ENCODE measurements at regions not wholly inside any gene's neighbourhood (a gene's known extent, or its start where the extent isn't known, plus 50 kb on each side); places are given as distances from the start of the nearest gene placed in this dataset.

DNA sequence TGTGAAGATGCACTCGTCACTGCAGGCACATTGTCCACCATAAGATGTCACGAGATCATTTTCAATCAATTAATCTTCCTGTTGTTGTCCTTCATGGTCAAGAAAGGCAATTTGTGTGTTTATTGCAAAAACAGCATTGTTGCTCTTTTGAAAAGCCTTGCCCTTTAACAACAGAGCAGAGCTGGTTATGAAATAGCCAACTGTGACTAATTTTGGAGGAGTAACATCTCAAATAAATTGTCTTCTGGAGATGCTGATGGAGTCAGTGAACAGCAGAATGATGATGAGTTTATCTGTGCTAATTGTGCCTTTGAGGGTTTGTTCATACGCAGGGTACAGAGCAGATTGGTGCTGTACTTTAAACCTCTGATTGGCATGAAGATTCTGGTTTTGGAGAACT is 88.3 kb upstream of the E2F7 start:
- H3K79me2 ChIP-seq (ENCODE audit: insufficient read depth, low read length) = no peaks in the 10 kb centered on the region
- no peak overlapping the region for H3K9ac ChIP-seq (ENCODE audit: low read length)
- H4K20me1 ChIP-seq (ENCODE audit: insufficient read depth, low read length) = no peaks in the 10 kb centered on the region
- FAIRE-seq (peak; percentile 59), DNase-seq (ENCODE audit: low read depth) (no peak)
- no peaks in the 10 kb centered on the region for H3K27me3 Mint-ChIP-seq (ENCODE audit: low read depth, unreplicated experiment)
- peaks cover 2% of the 10 kb centered on the region for H3K9me3 Mint-ChIP-seq (ENCODE audit: unreplicated experiment)
- H3K36me3 ChIP-seq (ENCODE audit: insufficient read depth, low read length) = no peaks in the 10 kb centered on the region
- TF ChIP-seq EZH2 (IDR thresholded peaks at IDR 0.05; ENCODE audit: insufficient read depth, low read length) = no peak
- TF ChIP-seq, protein P1, sequence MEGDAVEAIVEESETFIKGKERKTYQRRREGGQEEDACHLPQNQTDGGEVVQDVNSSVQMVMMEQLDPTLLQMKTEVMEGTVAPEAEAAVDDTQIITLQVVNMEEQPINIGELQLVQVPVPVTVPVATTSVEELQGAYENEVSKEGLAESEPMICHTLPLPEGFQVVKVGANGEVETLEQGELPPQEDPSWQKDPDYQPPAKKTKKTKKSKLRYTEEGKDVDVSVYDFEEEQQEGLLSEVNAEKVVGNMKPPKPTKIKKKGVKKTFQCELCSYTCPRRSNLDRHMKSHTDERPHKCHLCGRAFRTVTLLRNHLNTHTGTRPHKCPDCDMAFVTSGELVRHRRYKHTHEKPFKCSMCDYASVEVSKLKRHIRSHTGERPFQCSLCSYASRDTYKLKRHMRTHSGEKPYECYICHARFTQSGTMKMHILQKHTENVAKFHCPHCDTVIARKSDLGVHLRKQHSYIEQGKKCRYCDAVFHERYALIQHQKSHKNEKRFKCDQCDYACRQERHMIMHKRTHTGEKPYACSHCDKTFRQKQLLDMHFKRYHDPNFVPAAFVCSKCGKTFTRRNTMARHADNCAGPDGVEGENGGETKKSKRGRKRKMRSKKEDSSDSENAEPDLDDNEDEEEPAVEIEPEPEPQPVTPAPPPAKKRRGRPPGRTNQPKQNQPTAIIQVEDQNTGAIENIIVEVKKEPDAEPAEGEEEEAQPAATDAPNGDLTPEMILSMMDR (IDR thresholded peaks at IDR 0.05; ENCODE audit: insufficient read depth, low read depth, low read length) = no peak
- H3K4me2 ChIP-seq (ENCODE audit: low read length) = no peak overlapping the region
- H3K27me3 ChIP-seq (ENCODE audit: insufficient read depth, low read length) = no peaks in the 10 kb centered on the region
- no peak overlapping the region for H3K4me3 ChIP-seq (ENCODE audit: insufficient read depth, low read depth, low read length)
- H3K4me3 Mint-ChIP-seq (ENCODE audit: unreplicated experiment) = no peak overlapping the region
- peaks cover 11% of the 10 kb centered on the region for H3K4me1 Mint-ChIP-seq (ENCODE audit: low read depth, unreplicated experiment)
- no peaks in the 10 kb centered on the region for H3K9me3 ChIP-seq (ENCODE audit: insufficient read depth, low read depth, low read length)
- no peak overlapping the region for H2AFZ ChIP-seq (ENCODE audit: low read depth, low read length)
- H3K4me1 ChIP-seq (ENCODE audit: insufficient read depth, low read length) = no peaks in the 10 kb centered on the region
- no peaks in the 10 kb centered on the region for H3K36me3 Mint-ChIP-seq (ENCODE audit: low read depth, unreplicated experiment)
- H3K27ac ChIP-seq (ENCODE audit: low read depth, low read length) = no peak overlapping the region
- H3K27ac Mint-ChIP-seq (ENCODE audit: unreplicated experiment) = no peak overlapping the region

DNA sequence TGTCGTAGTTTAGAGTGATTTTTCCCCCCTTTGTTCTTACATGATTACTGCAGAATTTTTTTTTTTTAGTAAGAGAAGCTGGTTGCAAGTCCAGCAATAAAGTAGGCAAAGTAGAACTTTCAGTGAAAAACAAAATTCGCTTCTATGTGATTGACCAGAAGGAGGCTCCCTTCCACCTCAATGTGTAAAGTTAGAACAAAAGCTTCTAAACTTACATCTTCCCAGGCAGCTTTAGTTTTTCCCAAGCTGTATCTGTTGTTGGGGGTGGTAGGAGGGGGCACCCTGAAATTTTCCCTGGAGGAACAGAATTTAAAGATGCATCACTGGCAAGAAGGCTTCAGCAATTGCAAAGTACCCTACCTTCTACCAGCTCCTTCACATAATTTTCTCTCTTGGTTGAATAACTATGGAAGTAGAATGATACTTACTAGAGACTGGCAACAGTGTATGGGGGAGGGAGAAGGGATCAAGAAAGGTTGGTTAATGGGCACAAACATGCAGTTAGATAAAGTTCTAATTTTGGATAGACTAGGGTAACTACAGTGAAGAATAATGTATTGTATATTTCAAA is 87.3 kb upstream of the E2F7 start:
- no peak overlapping the region for H2AFZ ChIP-seq (ENCODE audit: low read depth, low read length)
- H3K9ac ChIP-seq (ENCODE audit: low read length) = no peak overlapping the region
- no peak overlapping the region for H3K4me3 Mint-ChIP-seq (ENCODE audit: unreplicated experiment)
- no peaks in the 10 kb centered on the region for H3K79me2 ChIP-seq (ENCODE audit: insufficient read depth, low read length)
- H3K9me3 Mint-ChIP-seq (ENCODE audit: unreplicated experiment) = peaks cover 2% of the 10 kb centered on the region
- TF ChIP-seq, protein P1 (IDR thresholded peaks at IDR 0.05; ENCODE audit: insufficient read depth, low read depth, low read length) = peak; percentile 44
- TF ChIP-seq EZH2 (IDR thresholded peaks at IDR 0.05; ENCODE audit: insufficient read depth, low read length) = no peak
- no peak overlapping the region for H3K27ac Mint-ChIP-seq (ENCODE audit: unreplicated experiment)
- H3K36me3 Mint-ChIP-seq (ENCODE audit: low read depth, unreplicated experiment) = no peaks in the 10 kb centered on the region
- H3K27me3 Mint-ChIP-seq (ENCODE audit: low read depth, unreplicated experiment) = no peaks in the 10 kb centered on the region
- no peaks in the 10 kb centered on the region for H3K9me3 ChIP-seq (ENCODE audit: insufficient read depth, low read depth, low read length)
- H3K27me3 ChIP-seq (ENCODE audit: insufficient read depth, low read length) = no peaks in the 10 kb centered on the region
- no peak overlapping the region for H3K27ac ChIP-seq (ENCODE audit: low read depth, low read length)
- no peaks in the 10 kb centered on the region for H3K36me3 ChIP-seq (ENCODE audit: insufficient read depth, low read length)
- DNase-seq (ENCODE audit: low read depth) (peak; percentile 36), FAIRE-seq (no peak)
- no peak overlapping the region for H3K4me2 ChIP-seq (ENCODE audit: low read length)
- H3K4me1 ChIP-seq (ENCODE audit: insufficient read depth, low read length) = no peaks in the 10 kb centered on the region
- no peak overlapping the region for H3K4me3 ChIP-seq (ENCODE audit: insufficient read depth, low read depth, low read length)
- H4K20me1 ChIP-seq (ENCODE audit: insufficient read depth, low read length) = no peaks in the 10 kb centered on the region
- H3K4me1 Mint-ChIP-seq (ENCODE audit: low read depth, unreplicated experiment) = peaks cover 11% of the 10 kb centered on the region

DNA sequence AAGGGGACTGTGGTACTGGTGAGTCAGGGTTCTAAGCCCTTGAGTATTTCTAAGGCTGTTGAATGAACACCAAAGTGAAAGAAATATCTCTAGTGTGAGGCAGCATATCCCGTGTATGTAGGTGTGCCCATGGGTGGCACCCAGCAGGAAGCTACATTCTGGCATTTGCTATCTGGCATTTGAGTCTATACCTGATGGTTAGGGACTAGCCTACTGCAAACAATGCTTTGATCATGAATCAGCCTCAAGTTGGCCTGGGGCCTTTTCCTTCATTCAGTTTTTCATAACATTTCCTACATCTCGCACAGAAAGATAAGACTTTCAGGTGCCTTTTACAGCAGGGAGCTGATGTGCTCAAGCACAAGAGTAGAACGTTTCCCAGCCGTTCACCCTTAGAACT is 85.7 kb upstream of the E2F7 start:
- H3K27me3 Mint-ChIP-seq (ENCODE audit: low read depth, unreplicated experiment) = no peaks in the 10 kb centered on the region
- H3K27ac Mint-ChIP-seq (ENCODE audit: unreplicated experiment) = no peak overlapping the region
- Histone ChIP-seq H3K27me3 (ENCODE audit: insufficient read depth, low read length) (no peaks in the 10 kb centered on the region), H2AFZ (ENCODE audit: low read depth, low read length) (no peak overlapping the region), H3K27ac (ENCODE audit: low read depth, low read length) (no peak overlapping the region), H3K4me3 (ENCODE audit: insufficient read depth, low read depth, low read length) (no peak overlapping the region), H3K9me3 (ENCODE audit: insufficient read depth, low read depth, low read length) (no peaks in the 10 kb centered on the region), H3K4me2 (ENCODE audit: low read length) (no peak overlapping the region), H3K36me3 (ENCODE audit: insufficient read depth, low read length) (no peaks in the 10 kb centered on the region), H3K4me1 (ENCODE audit: insufficient read depth, low read length) (no peaks in the 10 kb centered on the region), H3K79me2 (ENCODE audit: insufficient read depth, low read length) (no peaks in the 10 kb centered on the region), H3K9ac (ENCODE audit: low read length) (no peak overlapping the region), H4K20me1 (ENCODE audit: insufficient read depth, low read length) (no peaks in the 10 kb centered on the region)
- H3K9me3 Mint-ChIP-seq (ENCODE audit: unreplicated experiment) = peaks cover 2% of the 10 kb centered on the region
- peaks cover 5% of the 10 kb centered on the region for H3K4me1 Mint-ChIP-seq (ENCODE audit: low read depth, unreplicated experiment)
- H3K36me3 Mint-ChIP-seq (ENCODE audit: low read depth, unreplicated experiment) = no peaks in the 10 kb centered on the region
- no peak for DNase-seq (ENCODE audit: low read depth)
- H3K4me3 Mint-ChIP-seq (ENCODE audit: unreplicated experiment) = no peak overlapping the region
- TF ChIP-seq, protein P1 (IDR thresholded peaks at IDR 0.05; ENCODE audit: insufficient read depth, low read depth, low read length) = no peak
- no peak for TF ChIP-seq EZH2 (IDR thresholded peaks at IDR 0.05; ENCODE audit: insufficient read depth, low read length)
- FAIRE-seq = no peak

All from astrocyte (in vitro differentiated cells and primary cell).